NCI-H2107 treated with DMSO at 0.1 percent for 48 hours (cell line): ENCODE measurements at regions not wholly inside any gene's neighbourhood (a gene's known extent, or its start where the extent isn't known, plus 50 kb on each side); places are given as distances from the start of the nearest gene placed in this dataset.

Source experiments
- DNase-seq: peaks from one replicate; lab custom pipeline; 2025; ENCODE audit not compliant: unreplicated experiment; lab: John Stamatoyannopoulos, UW

GRCh38 chr9:6703898-6704639, 53.7 kb upstream of the KDM4C start:
- DNase-seq = peak; percentile 48

- DNase-seq = no peak
These were observed 55.1 kb upstream of the KDM4C start for GRCh38 chr9:6702707-6703106.

- DNase-seq = no peak
These were observed 50.6 kb upstream of the GLDC start for GRCh38 chr9:6696178-6696577.

- no peak for DNase-seq
These were observed 49.7 kb upstream of the GLDC start for GRCh38 chr9:6695121-6695814.
